ENCODE measurements at regions not wholly inside any gene's neighbourhood (a gene's known extent, or its start where the extent isn't known, plus 50 kb on each side); places are given as distances from the start of the nearest gene placed in this dataset.
"Not testable (repeated sequence)": the region's sequence is repeated elsewhere in the genome, so short reads cannot be mapped to it uniquely, and the experiment has no call there.

DNA sequence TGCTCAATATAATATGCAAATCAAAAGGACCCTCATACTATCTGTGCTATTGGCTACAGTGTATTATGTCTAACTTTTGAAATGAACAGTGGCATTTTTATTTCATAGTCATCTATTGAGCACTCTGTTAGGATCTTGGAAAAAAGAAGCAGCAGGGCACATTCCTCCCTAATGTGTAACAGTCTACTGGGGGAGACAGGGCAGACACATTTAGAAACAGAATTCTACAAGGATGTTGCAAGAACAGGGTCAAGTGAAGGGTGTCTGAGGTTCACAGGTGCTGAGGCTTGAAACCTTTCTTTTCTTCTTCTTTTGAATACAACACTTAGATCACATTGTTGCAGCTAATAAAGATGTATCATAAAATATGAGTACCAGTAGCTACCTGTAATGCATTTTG lies 129.7 kb upstream of the SLC4A4 start:
- H3K9me3 Mint-ChIP-seq: no peaks in the 10 kb centered on the region
- no peaks in the 10 kb centered on the region for H3K4me1 Mint-ChIP-seq (ENCODE audit: low read depth)
- no peak overlapping the region for H3K27ac Mint-ChIP-seq
- H3K36me3 Mint-ChIP-seq (ENCODE audit: low read depth): no peaks in the 10 kb centered on the region
- peaks cover 7% of the 10 kb centered on the region for H3K27me3 Mint-ChIP-seq (ENCODE audit: low read depth)
- no peak overlapping the region for H3K4me3 Mint-ChIP-seq

DNA sequence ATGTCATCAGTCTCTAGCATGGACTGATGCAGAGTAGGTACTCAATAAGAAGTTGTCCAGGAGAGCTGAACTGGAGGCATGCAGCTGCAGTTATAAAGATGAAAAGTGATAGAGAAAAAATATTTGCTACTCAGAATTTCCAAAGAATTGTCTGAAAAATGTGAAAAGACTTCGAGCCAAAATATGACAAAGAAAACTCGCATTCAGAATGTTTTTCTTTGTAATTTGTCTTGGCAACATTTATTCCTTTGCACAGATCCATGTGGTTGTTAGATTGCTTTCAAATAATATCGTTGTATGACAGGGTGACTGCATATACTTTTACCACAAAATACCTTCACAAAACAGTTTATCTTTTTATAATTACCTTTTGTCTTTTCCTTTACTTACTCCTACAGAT lies 128.0 kb upstream of the SLC4A4 start:
- Mint-ChIP-seq H3K27me3 (ENCODE audit: low read depth) (peaks cover 4% of the 10 kb centered on the region), H3K4me1 (ENCODE audit: low read depth) (no peaks in the 10 kb centered on the region), H3K27ac (no peak overlapping the region), H3K36me3 (ENCODE audit: low read depth) (no peaks in the 10 kb centered on the region), H3K9me3 (no peaks in the 10 kb centered on the region), H3K4me3 (no peak overlapping the region)

DNA sequence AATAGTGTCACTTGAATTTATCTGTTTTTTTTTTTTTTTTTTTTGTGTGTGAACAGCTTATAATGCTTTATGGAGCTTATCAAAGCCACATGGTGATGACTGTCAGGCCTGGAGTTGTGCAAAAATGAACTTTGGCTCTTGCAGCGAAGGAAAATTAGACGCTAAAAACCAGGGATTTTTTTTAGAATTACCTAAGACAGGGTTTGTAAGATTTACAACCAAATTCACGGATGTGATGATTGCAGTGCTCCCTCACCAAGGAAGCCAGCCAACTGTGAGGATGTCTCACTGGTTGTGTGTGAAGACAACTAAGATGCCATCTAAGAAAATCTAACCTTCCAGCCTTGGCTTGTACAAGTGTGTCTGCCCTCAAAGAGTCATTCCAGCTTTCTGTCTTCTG lies 127.1 kb upstream of the SLC4A4 start:
- Mint-ChIP-seq H3K27ac (no peak overlapping the region), H3K4me3 (no peak overlapping the region), H3K36me3 (ENCODE audit: low read depth) (no peaks in the 10 kb centered on the region), H3K27me3 (ENCODE audit: low read depth) (peaks cover 4% of the 10 kb centered on the region), H3K9me3 (no peaks in the 10 kb centered on the region), H3K4me1 (ENCODE audit: low read depth) (no peaks in the 10 kb centered on the region)

DNA sequence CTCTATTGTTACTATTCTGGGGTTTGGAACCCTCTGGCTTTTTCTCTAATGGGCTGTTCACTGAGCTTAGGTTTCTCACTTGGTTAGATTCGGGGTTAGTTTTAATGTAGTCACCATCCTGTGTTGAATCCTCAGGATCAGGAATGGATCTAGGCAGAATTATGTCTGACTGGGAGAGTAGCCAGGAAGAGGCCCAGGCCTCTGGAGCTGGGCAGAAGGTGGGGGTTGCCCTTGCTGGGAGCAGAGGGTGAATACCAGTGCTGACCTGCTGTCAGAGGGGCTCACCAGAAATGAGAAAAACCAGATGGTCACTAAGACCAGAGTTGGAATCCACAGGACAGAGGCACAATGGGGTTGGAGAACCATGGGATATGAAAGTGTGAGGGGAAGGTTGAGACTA lies 126.6 kb upstream of the SLC4A4 start:
- peaks cover 4% of the 10 kb centered on the region for H3K27me3 Mint-ChIP-seq (ENCODE audit: low read depth)
- no peaks in the 10 kb centered on the region for H3K36me3 Mint-ChIP-seq (ENCODE audit: low read depth)
- no peaks in the 10 kb centered on the region for H3K4me1 Mint-ChIP-seq (ENCODE audit: low read depth)
- H3K9me3 Mint-ChIP-seq: no peaks in the 10 kb centered on the region
- no peak overlapping the region for H3K4me3 Mint-ChIP-seq
- H3K27ac Mint-ChIP-seq: no peak overlapping the region

GRCh38 chr4:71214578-71214977 lies 124.2 kb upstream of the SLC4A4 start:
- Mint-ChIP-seq H3K36me3 (ENCODE audit: low read depth) (no peaks in the 10 kb centered on the region), H3K4me3 (no peak overlapping the region), H3K9me3 (no peaks in the 10 kb centered on the region), H3K4me1 (ENCODE audit: low read depth) (no peaks in the 10 kb centered on the region), H3K27ac (no peak overlapping the region), H3K27me3 (ENCODE audit: low read depth) (no peaks in the 10 kb centered on the region)

- H3K4me3 Mint-ChIP-seq: no peak overlapping the region
- no peaks in the 10 kb centered on the region for H3K36me3 Mint-ChIP-seq (ENCODE audit: low read depth)
- no peak overlapping the region for H3K27ac Mint-ChIP-seq
- H3K27me3 Mint-ChIP-seq (ENCODE audit: low read depth): no peaks in the 10 kb centered on the region
- no peaks in the 10 kb centered on the region for H3K9me3 Mint-ChIP-seq
- H3K4me1 Mint-ChIP-seq (ENCODE audit: low read depth): no peaks in the 10 kb centered on the region
Observed at GRCh38 chr4:71216316-71216959, 122.4 kb upstream of the SLC4A4 start.

DNA sequence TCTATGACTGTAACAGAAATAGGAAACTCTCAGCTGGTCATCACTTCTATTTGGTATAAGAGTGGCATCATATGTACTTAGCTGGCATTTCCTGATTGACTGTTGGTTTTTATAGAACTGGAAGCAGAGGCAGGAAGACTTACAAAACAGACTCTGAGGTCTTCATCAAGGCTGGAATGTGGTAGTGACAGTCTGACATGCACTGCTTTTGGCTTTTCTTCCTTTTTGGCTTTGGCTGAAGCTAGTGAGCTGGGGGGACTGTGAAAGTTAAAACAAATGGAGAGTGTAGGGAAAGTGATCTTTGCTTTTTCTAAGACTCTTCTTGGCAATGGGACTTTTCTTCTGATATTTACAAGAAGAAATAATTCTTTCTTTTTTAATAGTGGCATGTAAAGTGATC lies 121.1 kb upstream of the SLC4A4 start:
- Mint-ChIP-seq H3K27ac (no peak overlapping the region), H3K9me3 (no peaks in the 10 kb centered on the region), H3K4me1 (ENCODE audit: low read depth) (no peaks in the 10 kb centered on the region), H3K36me3 (ENCODE audit: low read depth) (no peaks in the 10 kb centered on the region), H3K4me3 (no peak overlapping the region), H3K27me3 (ENCODE audit: low read depth) (no peaks in the 10 kb centered on the region)

DNA sequence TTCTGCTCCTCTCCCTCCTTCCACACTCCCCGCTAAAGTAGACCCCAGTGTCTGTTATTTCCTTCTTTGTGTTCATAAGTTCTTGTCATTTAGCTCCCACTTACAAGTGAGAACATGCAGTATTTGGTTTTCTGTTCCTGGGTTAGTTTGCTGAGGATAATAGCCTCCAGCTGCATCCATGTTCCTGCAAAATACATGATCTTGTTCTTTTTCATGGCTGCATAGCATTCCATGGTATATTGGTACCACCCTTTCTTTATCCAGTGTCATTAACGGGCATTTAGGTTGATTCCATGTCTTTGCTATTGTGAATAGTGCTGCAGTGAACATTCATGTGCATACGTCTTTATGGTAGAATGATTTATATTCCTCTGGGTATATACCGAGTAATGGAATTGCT lies 118.0 kb upstream of the SLC4A4 start:
- H3K4me3 Mint-ChIP-seq; H3K27me3 Mint-ChIP-seq (ENCODE audit: low read depth); H3K36me3 Mint-ChIP-seq (ENCODE audit: low read depth); H3K27ac Mint-ChIP-seq; H3K9me3 Mint-ChIP-seq; H3K4me1 Mint-ChIP-seq (ENCODE audit: low read depth): not testable (repeated sequence)

GRCh38 chr4:71221510-71222466 lies 117.0 kb upstream of the SLC4A4 start:
- H3K9me3 Mint-ChIP-seq: no peaks in the 10 kb centered on the region
- H3K4me3 Mint-ChIP-seq: no peak overlapping the region
- no peaks in the 10 kb centered on the region for H3K36me3 Mint-ChIP-seq (ENCODE audit: low read depth)
- no peaks in the 10 kb centered on the region for H3K4me1 Mint-ChIP-seq (ENCODE audit: low read depth)
- H3K27me3 Mint-ChIP-seq (ENCODE audit: low read depth): no peaks in the 10 kb centered on the region
- H3K27ac Mint-ChIP-seq: no peak overlapping the region

DNA sequence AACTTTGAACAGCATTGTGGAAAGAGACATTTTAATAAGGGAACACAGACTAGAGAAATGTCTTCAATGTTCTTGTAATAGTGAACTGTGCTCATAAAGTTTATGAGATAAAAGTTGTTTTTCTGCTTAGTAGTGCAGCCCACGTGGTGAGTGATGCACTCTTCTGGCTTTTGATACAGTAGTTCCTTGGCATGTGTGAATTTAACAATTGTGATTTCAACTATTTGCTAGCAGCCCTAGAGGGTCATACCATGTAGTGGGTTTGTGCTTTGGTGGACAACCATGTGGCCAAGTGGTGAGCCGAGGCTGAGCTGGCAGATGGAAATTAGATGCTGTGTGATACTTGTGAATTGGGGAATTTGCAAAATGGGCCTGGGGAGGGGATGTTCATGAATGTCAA lies 116.2 kb upstream of the SLC4A4 start:
- H3K9me3 Mint-ChIP-seq: no peaks in the 10 kb centered on the region
- H3K27me3 Mint-ChIP-seq (ENCODE audit: low read depth): peaks cover 3% of the 10 kb centered on the region
- H3K27ac Mint-ChIP-seq: no peak overlapping the region
- no peak overlapping the region for H3K4me3 Mint-ChIP-seq
- no peaks in the 10 kb centered on the region for H3K36me3 Mint-ChIP-seq (ENCODE audit: low read depth)
- no peaks in the 10 kb centered on the region for H3K4me1 Mint-ChIP-seq (ENCODE audit: low read depth)

DNA sequence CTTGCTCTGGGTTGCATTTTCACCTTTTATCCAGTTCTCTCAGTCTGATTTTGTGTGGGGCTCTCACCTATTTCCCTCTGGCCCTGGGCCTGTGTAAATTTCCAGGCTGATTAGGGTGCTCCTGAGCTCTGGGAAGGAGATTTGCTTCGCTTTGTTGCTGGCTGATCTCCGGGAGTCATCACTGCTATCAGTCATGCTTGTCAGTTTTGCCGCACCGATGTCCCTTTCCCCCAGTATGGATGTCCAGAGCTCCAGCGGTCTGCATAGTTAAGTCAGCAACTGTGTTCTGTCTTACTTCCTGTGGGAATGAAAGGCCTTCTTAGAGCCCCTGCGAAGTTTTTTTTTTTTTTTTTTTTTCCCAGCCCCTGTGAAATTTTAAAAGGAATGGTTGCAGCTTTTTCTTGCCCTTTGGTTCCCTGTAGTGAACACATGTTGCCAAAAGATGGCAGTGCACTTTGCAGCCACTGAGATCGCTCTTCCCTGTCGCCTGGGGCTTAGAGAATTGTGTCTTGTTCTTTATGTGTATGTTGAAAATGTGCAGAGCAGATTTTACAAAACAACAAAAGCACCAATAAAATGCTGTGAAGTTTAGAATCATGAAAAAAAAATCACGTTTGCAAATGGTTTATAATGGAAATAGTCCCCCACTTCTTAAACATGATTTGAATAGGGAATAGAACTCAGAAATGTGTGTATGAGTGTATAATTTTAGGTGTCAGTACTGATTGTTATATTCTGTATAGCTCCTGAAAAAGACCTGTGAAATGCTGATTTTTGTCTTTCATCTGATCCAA lies 109.1 kb upstream of the SLC4A4 start:
- Mint-ChIP-seq H3K27me3 (ENCODE audit: low read depth) (peaks cover 16% of the 10 kb centered on the region), H3K9me3 (no peaks in the 10 kb centered on the region), H3K36me3 (ENCODE audit: low read depth) (no peaks in the 10 kb centered on the region), H3K4me3 (no peak overlapping the region), H3K4me1 (ENCODE audit: low read depth) (no peaks in the 10 kb centered on the region), H3K27ac (no peak overlapping the region)

DNA sequence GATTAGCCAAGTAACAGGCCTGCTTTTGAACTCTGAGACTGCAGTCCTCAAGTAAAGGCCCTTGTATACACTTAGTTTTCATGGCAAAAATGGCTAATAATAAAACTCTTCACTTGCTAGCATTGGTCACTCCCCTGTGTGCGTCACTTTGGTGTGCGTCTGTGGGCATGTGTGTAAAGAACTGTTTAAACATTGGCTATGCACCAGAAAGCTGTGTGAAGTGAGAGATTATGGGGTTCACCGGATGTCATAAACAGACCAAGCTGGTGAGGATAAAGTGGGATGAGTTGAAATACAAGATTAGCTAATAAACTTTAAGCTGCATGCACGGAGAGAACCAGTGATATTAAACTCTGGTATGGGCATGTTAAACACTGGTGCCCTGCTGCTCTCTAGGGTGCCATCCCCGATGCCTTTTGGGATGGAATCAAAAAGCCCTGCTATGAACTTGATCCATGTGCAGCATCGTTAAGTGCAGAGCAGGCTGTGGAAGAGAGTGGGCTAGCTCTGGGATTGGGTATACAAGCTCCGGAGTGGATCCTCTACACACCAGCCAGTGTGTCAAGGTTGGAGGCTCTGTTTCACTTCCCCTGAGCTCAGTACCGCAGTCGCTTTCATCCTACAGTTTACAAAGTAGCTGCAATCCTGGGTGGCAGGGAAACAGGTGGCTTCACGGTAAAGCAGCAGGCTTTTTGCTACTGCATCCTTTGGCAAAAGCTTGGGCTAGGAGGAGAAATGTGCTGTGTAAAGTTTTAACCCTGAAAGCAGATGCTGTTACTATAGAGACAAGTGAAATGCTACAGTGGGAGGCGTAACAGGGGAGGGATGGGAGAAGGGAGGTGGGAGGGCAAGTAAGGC lies 108.3 kb upstream of the SLC4A4 start:
- Mint-ChIP-seq H3K4me3 (no peak overlapping the region), H3K27me3 (ENCODE audit: low read depth) (peaks cover 16% of the 10 kb centered on the region), H3K36me3 (ENCODE audit: low read depth) (no peaks in the 10 kb centered on the region), H3K4me1 (ENCODE audit: low read depth) (no peaks in the 10 kb centered on the region), H3K9me3 (no peaks in the 10 kb centered on the region), H3K27ac (no peak overlapping the region)

- no peaks in the 10 kb centered on the region for H3K9me3 Mint-ChIP-seq
- H3K4me3 Mint-ChIP-seq: no peak overlapping the region
- H3K27ac Mint-ChIP-seq: no peak overlapping the region
- no peaks in the 10 kb centered on the region for H3K4me1 Mint-ChIP-seq (ENCODE audit: low read depth)
- peaks cover 16% of the 10 kb centered on the region for H3K27me3 Mint-ChIP-seq (ENCODE audit: low read depth)
- no peaks in the 10 kb centered on the region for H3K36me3 Mint-ChIP-seq (ENCODE audit: low read depth)
Observed at GRCh38 chr4:71231129-71232055, 107.4 kb upstream of the SLC4A4 start.

Data from T-helper 1 cell treated with Interleukin-12 subunit alpha and Interleukin-12 subunit beta and Interleukin-4 antibody, amounts not matched to agents 30 μg/mL and 1 μg/mL, for 36 hours (primary cell).